Neural progenitor cell (in vitro differentiated cells): ENCODE measurements at regions not wholly inside any gene's neighbourhood (a gene's known extent, or its start where the extent isn't known, plus 50 kb on each side); places are given as distances from the start of the nearest gene placed in this dataset.

Source experiments
- DNase-seq: peaks from one replicate; pipeline ENCODE4 v3.0.0-alpha.2; 2016; ENCODE audit warnings: low spot score
- H2AFZ ChIP-seq: fragments of 200-600 bp; sonication (generic); replicated peaks from 2 replicates; pipeline ENCODE4 v1.6.1; 2016; ENCODE audit warnings: antibody characterized with exemption
- H3F3A ChIP-seq: fragments of 200-600 bp; sonication (generic); 2 replicates; pipeline ENCODE4 v1.6.1; 2016; ENCODE audit warnings: antibody characterized with exemption, low read depth
- H3K27ac ChIP-seq: fragments of 200-600 bp; sonication (generic); 2 replicates; pipeline ENCODE4 v1.5.1; 2016; ENCODE audit warnings: mild to moderate bottlenecking
- H3K27me3 ChIP-seq: fragments of 200-600 bp; sonication (generic); 2 replicates; pipeline ENCODE4 v1.6.1; 2016; ENCODE audit warnings: mild to moderate bottlenecking, moderate library complexity
- H3K36me3 ChIP-seq: fragments of 200-600 bp; sonication (generic); 2 replicates; pipeline ENCODE4 v1.5.1; 2016
- H3K4me1 ChIP-seq: fragments of 200-600 bp; sonication (generic); 2 replicates; pipeline ENCODE4 v1.6.1; 2016; ENCODE audit warnings: mixed run types
- H3K4me2 ChIP-seq: fragments of 200-600 bp; sonication (generic); 2 replicates; pipeline ENCODE4 v1.6.1; 2016
- H3K4me3 ChIP-seq: fragments of 200-600 bp; sonication (generic); 2 replicates; pipeline ENCODE4 v1.5.1; 2016
- H3K79me2 ChIP-seq: fragments of 200-600 bp; sonication (generic); 2 replicates; pipeline ENCODE4 v1.6.1; 2016; ENCODE audit warnings: low read depth
- H3K9ac ChIP-seq: fragments of 200-600 bp; sonication (generic); 2 replicates; pipeline ENCODE4 v1.6.1; 2016
- H3K9me3 ChIP-seq: fragments of 200-600 bp; sonication (generic); 2 replicates; pipeline ENCODE4 v1.5.1; 2016; ENCODE audit warnings: low read depth
- H4K20me1 ChIP-seq: fragments of 200-600 bp; sonication (generic); 2 replicates; pipeline ENCODE4 v1.6.1; 2016; ENCODE audit warnings: low read depth
- H3K27ac Mint-ChIP-seq: 3 replicates; pipeline ENCODE4 v1.8.0; 2021; ENCODE audit warnings: mixed read lengths
- H3K27me3 Mint-ChIP-seq: 2 replicates; pipeline ENCODE4 v1.8.0; 2022; ENCODE audit warnings: low read depth, mild to moderate bottlenecking, inconsistent platforms, moderate library complexity, mixed read lengths; ENCODE audit not compliant: insufficient read depth
- H3K36me3 Mint-ChIP-seq: 3 replicates; pipeline ENCODE4 v1.8.0; 2021; ENCODE audit warnings: mixed read lengths
- H3K4me1 Mint-ChIP-seq: 3 replicates; pipeline ENCODE4 v1.8.0; 2021; ENCODE audit warnings: mixed read lengths
- H3K4me3 Mint-ChIP-seq: 3 replicates; pipeline ENCODE4 v1.8.0; 2021; ENCODE audit warnings: mild to moderate bottlenecking, moderate library complexity, mixed read lengths
- H3K9me3 Mint-ChIP-seq: 3 replicates; pipeline ENCODE4 v1.8.0; 2020; ENCODE audit warnings: mixed read lengths
- CTCF ChIP-seq: fragments of 200-600 bp; sonication (generic); IDR thresholded peaks from 2 replicates; pipeline ENCODE4 v1.5.1; 2017; ENCODE audit warnings: antibody characterized with exemption, mild to moderate bottlenecking
- EZH2 ChIP-seq: fragments of 200-600 bp; sonication (generic); IDR thresholded peaks from 2 replicates; pipeline ENCODE4 v1.6.1; 2017; ENCODE audit warnings: antibody characterized with exemption, mild to moderate bottlenecking, moderate library complexity
- EZH2phosphoT487 ChIP-seq: fragments of 200-600 bp; sonication (generic); IDR thresholded peaks from 2 replicates; pipeline ENCODE4 v1.6.1; 2017; ENCODE audit warnings: antibody characterized with exemption

GRCh38 chr7:23968791-23969190 lies 258.8 kb downstream of the STK31 start:
- H3K36me3 Mint-ChIP-seq, result no peaks in the 10 kb centered on the region
- no peaks in the 10 kb centered on the region for H3K9me3 ChIP-seq
- no peaks in the 10 kb centered on the region for H3K27me3 ChIP-seq
- H3K4me3 Mint-ChIP-seq, result no peak overlapping the region
- H3K27ac Mint-ChIP-seq, result no peak overlapping the region
- TF ChIP-seq CTCF, result no peak
- no peak for TF ChIP-seq EZH2
- no peak for TF ChIP-seq EZH2phosphoT487
- H3K79me2 ChIP-seq, result no peaks in the 10 kb centered on the region
- peaks cover 8% of the 10 kb centered on the region for H3K9me3 Mint-ChIP-seq
- peaks cover 6% of the 10 kb centered on the region for H3K27me3 Mint-ChIP-seq
- H3K36me3 ChIP-seq, result no peaks in the 10 kb centered on the region
- H3K4me2 ChIP-seq, result peak overlapping the region; percentile 40
- H3F3A ChIP-seq, result peaks cover 9% of the 10 kb centered on the region
- peak overlapping the region; percentile 14 for H2AFZ ChIP-seq
- H3K4me1 ChIP-seq, result peaks cover 20% of the 10 kb centered on the region
- H3K9ac ChIP-seq, result no peak overlapping the region
- H3K4me3 ChIP-seq, result no peak overlapping the region
- no peak overlapping the region for H3K27ac ChIP-seq
- peaks cover 21% of the 10 kb centered on the region for H3K4me1 Mint-ChIP-seq
- no peak for DNase-seq
- H4K20me1 ChIP-seq, result no peaks in the 10 kb centered on the region

- H3K36me3 ChIP-seq, result no peaks in the 10 kb centered on the region
- peak overlapping the region; percentile 14 for H2AFZ ChIP-seq
- DNase-seq, result no peak
- no peak overlapping the region for H3K4me3 ChIP-seq
- H3K4me1 Mint-ChIP-seq, result peaks cover 21% of the 10 kb centered on the region
- no peak overlapping the region for H3K4me2 ChIP-seq
- no peaks in the 10 kb centered on the region for H3K36me3 Mint-ChIP-seq
- H3K4me1 ChIP-seq, result peaks cover 20% of the 10 kb centered on the region
- H3F3A ChIP-seq, result peaks cover 9% of the 10 kb centered on the region
- H3K27ac Mint-ChIP-seq, result no peak overlapping the region
- H3K4me3 Mint-ChIP-seq, result no peak overlapping the region
- H3K79me2 ChIP-seq, result no peaks in the 10 kb centered on the region
- H3K27me3 ChIP-seq, result no peaks in the 10 kb centered on the region
- peaks cover 6% of the 10 kb centered on the region for H3K27me3 Mint-ChIP-seq
- no peak overlapping the region for H3K27ac ChIP-seq
- no peak overlapping the region for H3K9ac ChIP-seq
- TF ChIP-seq CTCF (no peak), EZH2phosphoT487 (no peak), EZH2 (no peak)
- H4K20me1 ChIP-seq, result no peaks in the 10 kb centered on the region
- peaks cover 14% of the 10 kb centered on the region for H3K9me3 Mint-ChIP-seq
- H3K9me3 ChIP-seq, result no peaks in the 10 kb centered on the region
Observed at GRCh38 chr7:23969443-23969842, 259.4 kb downstream of the STK31 start.

- no peak overlapping the region for H3K4me3 Mint-ChIP-seq
- H3K4me1 ChIP-seq, result peaks cover 20% of the 10 kb centered on the region
- no peak overlapping the region for H3K27ac ChIP-seq
- H2AFZ ChIP-seq, result no peak overlapping the region
- H3K36me3 ChIP-seq, result no peaks in the 10 kb centered on the region
- no peaks in the 10 kb centered on the region for H4K20me1 ChIP-seq
- H3K27ac Mint-ChIP-seq, result peak overlapping the region; percentile 42
- no peak overlapping the region for H3K4me2 ChIP-seq
- peaks cover 16% of the 10 kb centered on the region for H3K9me3 Mint-ChIP-seq
- H3K79me2 ChIP-seq, result no peaks in the 10 kb centered on the region
- no peak overlapping the region for H3K4me3 ChIP-seq
- H3K9me3 ChIP-seq, result no peaks in the 10 kb centered on the region
- H3K4me1 Mint-ChIP-seq, result peaks cover 21% of the 10 kb centered on the region
- DNase-seq, result no peak
- H3K27me3 Mint-ChIP-seq, result peaks cover 6% of the 10 kb centered on the region
- no peak overlapping the region for H3K9ac ChIP-seq
- H3F3A ChIP-seq, result peaks cover 9% of the 10 kb centered on the region
- no peak for TF ChIP-seq EZH2phosphoT487
- no peak for TF ChIP-seq CTCF
- no peak for TF ChIP-seq EZH2
- no peaks in the 10 kb centered on the region for H3K27me3 ChIP-seq
- H3K36me3 Mint-ChIP-seq, result no peaks in the 10 kb centered on the region
Observed at GRCh38 chr7:23970193-23970592, 260.2 kb downstream of the STK31 start.
